ENCODE measurements at regions not wholly inside any gene's neighbourhood (a gene's known extent, or its start where the extent isn't known, plus 50 kb on each side); places are given as distances from the start of the nearest gene placed in this dataset.

DNA sequence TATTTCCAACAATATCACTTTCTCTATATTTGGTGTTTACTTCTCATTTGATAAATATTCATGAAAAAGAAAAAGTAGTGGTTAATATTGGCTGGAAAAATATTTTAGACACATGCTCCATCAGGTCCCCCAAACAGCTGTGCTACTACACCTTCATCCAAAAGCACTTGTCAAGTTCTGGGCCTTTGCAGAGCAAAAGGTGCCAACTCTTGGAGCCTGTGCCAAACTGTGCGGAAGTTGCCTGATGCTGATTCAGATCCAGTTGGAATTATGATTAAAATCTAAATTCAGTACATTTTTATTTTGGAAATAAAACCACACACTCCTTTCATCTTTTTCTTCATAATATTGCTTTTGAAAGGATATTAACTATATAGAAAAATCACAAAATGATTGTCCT, 1497.4 kb upstream of the CADM2 start:
- DNase-seq, result no peak
- Mint-ChIP-seq H3K27ac (no peak overlapping the region), H3K4me1 (peaks cover 7% of the 10 kb centered on the region), H3K36me3 (ENCODE audit: low read depth) (no peaks in the 10 kb centered on the region), H3K9me3 (peaks cover 4% of the 10 kb centered on the region), H3K4me3 (no peak overlapping the region), H3K27me3 (ENCODE audit: insufficient read depth) (no peaks in the 10 kb centered on the region)
- Histone ChIP-seq H3K9ac (ENCODE audit: extremely low read depth, low read length, poor library complexity, severe bottlenecking) (no peak overlapping the region), H3K9me3 (ENCODE audit: control insufficient read depth, low read length) (peaks cover 7% of the 10 kb centered on the region), H3K4me1 (ENCODE audit: control insufficient read depth, insufficient read depth, low read length) (no peaks in the 10 kb centered on the region), H3K27me3 (ENCODE audit: control insufficient read depth, insufficient read depth, low read length, poor library complexity, severe bottlenecking) (no peaks in the 10 kb centered on the region), H3K36me3 (ENCODE audit: control insufficient read depth, insufficient read depth, low read length) (no peaks in the 10 kb centered on the region), H3K4me3 (ENCODE audit: low read length) (no peak overlapping the region), H3K27ac (ENCODE audit: low read depth, low read length) (no peak overlapping the region)
- TF ChIP-seq, protein P1, sequence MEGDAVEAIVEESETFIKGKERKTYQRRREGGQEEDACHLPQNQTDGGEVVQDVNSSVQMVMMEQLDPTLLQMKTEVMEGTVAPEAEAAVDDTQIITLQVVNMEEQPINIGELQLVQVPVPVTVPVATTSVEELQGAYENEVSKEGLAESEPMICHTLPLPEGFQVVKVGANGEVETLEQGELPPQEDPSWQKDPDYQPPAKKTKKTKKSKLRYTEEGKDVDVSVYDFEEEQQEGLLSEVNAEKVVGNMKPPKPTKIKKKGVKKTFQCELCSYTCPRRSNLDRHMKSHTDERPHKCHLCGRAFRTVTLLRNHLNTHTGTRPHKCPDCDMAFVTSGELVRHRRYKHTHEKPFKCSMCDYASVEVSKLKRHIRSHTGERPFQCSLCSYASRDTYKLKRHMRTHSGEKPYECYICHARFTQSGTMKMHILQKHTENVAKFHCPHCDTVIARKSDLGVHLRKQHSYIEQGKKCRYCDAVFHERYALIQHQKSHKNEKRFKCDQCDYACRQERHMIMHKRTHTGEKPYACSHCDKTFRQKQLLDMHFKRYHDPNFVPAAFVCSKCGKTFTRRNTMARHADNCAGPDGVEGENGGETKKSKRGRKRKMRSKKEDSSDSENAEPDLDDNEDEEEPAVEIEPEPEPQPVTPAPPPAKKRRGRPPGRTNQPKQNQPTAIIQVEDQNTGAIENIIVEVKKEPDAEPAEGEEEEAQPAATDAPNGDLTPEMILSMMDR (conservative IDR thresholded peaks at IDR 0.05), result no peak
- 100% methylated on average over 1 of the region's 1 CpG; no CpG with 5 or more reads in 1 of the 2 experiments for WGBS, 2 experiments (ENCODE audit: insufficient coverage in 1 of 2, insufficient read length in 1 of 2)

DNA sequence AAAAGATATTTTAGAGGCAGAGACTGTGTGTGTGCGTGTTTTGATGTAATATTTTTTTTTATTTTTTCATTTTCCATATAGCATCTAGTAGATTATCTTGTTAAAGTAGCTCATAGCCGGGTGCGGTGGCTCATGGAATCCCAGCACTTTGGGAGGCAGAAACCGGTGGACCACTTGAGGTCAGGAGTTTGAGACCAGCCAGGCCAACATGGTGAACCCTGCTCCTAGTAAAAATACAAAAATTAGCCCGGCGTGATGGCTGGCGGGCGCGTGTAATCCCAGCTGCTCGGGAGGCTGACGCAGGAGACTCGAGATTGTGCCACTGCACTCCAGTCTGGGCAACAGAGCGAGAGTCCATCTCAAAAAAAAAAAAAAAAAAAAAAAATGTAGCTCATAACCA, 1481.2 kb upstream of the CADM2 start:
- Histone ChIP-seq H3K4me3 (ENCODE audit: low read length) (no peak overlapping the region), H3K4me1 (ENCODE audit: control insufficient read depth, insufficient read depth, low read length) (no peaks in the 10 kb centered on the region), H3K27ac (ENCODE audit: low read depth, low read length) (no peak overlapping the region), H3K9me3 (ENCODE audit: control insufficient read depth, low read length) (no peaks in the 10 kb centered on the region), H3K27me3 (ENCODE audit: control insufficient read depth, insufficient read depth, low read length, poor library complexity, severe bottlenecking) (no peaks in the 10 kb centered on the region), H3K9ac (ENCODE audit: extremely low read depth, low read length, poor library complexity, severe bottlenecking) (no peak overlapping the region), H3K36me3 (ENCODE audit: control insufficient read depth, insufficient read depth, low read length) (no peaks in the 10 kb centered on the region)
- Mint-ChIP-seq H3K9me3 (peaks cover 3% of the 10 kb centered on the region), H3K4me3 (no peak overlapping the region), H3K27ac (no peak overlapping the region), H3K36me3 (ENCODE audit: low read depth) (no peaks in the 10 kb centered on the region), H3K4me1 (no peaks in the 10 kb centered on the region), H3K27me3 (ENCODE audit: insufficient read depth) (no peaks in the 10 kb centered on the region)
- DNase-seq, result no peak
- WGBS, 2 experiments (ENCODE audit: insufficient coverage in 1 of 2, insufficient read length in 1 of 2), result 91 to 93% methylated on average over 8 to 12 of the region's 13 CpGs
- TF ChIP-seq, protein P1 (conservative IDR thresholded peaks at IDR 0.05), result no peak

DNA sequence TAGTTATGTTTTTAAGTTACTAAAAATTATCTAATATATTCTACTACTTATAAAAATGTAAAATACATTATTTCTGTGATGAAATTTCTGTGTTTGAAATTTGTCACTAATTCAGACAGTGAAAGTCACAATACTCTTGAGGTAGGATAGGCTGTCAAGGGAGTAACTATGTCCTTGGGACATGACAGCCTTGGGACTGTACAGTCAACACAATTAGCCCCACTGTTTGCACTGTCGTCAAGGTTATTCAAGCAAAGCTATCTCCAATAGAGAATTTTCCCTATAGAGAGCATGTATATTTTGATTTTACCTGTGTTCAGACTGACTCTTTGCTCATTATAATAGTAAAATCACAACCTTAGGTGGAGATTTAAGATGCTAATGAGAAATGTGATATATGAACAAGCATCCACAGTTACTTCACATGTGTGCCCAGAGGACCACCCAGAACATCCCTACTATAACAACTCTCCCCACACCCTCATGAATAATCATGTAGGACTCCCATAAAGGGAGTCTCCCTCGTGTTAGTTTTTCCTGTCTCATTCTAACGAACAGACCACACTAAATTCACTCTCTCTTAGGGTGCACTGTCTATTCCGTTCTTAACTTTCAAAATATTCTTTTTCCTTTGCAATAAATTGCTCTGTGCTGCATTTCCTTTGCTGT, 1476.3 kb upstream of the CADM2 start:
- Mint-ChIP-seq H3K27me3 (ENCODE audit: insufficient read depth) (no peaks in the 10 kb centered on the region), H3K36me3 (ENCODE audit: low read depth) (no peaks in the 10 kb centered on the region), H3K4me3 (no peak overlapping the region), H3K27ac (no peak overlapping the region), H3K4me1 (no peaks in the 10 kb centered on the region), H3K9me3 (no peaks in the 10 kb centered on the region)
- H3K4me1 ChIP-seq (ENCODE audit: control insufficient read depth, insufficient read depth, low read length), result no peaks in the 10 kb centered on the region
- 83 to 85% methylated on average over 2 to 4 of the region's 4 CpGs for WGBS, 2 experiments (ENCODE audit: insufficient coverage in 1 of 2, insufficient read length in 1 of 2)
- no peaks in the 10 kb centered on the region for H3K27me3 ChIP-seq (ENCODE audit: control insufficient read depth, insufficient read depth, low read length, poor library complexity, severe bottlenecking)
- no peak overlapping the region for H3K9ac ChIP-seq (ENCODE audit: extremely low read depth, low read length, poor library complexity, severe bottlenecking)
- H3K9me3 ChIP-seq (ENCODE audit: control insufficient read depth, low read length), result no peaks in the 10 kb centered on the region
- H3K27ac ChIP-seq (ENCODE audit: low read depth, low read length), result no peak overlapping the region
- TF ChIP-seq, protein P1 (conservative IDR thresholded peaks at IDR 0.05), result no peak
- H3K36me3 ChIP-seq (ENCODE audit: control insufficient read depth, insufficient read depth, low read length), result no peaks in the 10 kb centered on the region
- DNase-seq, result no peak
- H3K4me3 ChIP-seq (ENCODE audit: low read length), result no peak overlapping the region
